CD4-positive, alpha-beta T cell (primary cell): ENCODE measurements at regions not wholly inside any gene's neighbourhood (a gene's known extent, or its start where the extent isn't known, plus 50 kb on each side); places are given as distances from the start of the nearest gene placed in this dataset.

Experiments used
- ATAC-seq: fragments of 200-7000 bp; cut with Tn5 transposase; one replicate; pipeline ENCODE4 v1.10.0; 2022; ENCODE audit warnings: mild to moderate bottlenecking; ENCODE audit not compliant: poor library complexity
- CTCF ChIA-PET: fragments of 350-600 bp; sonication (Branson Sonifier 250); formaldehyde crosslinking; loops from one replicate; lab custom pipeline; 2021; ENCODE audit warnings: antibody characterized with exemption, inconsistent platforms; lab: Charles Lee
- POLR2A ChIA-PET: fragments of 350-600 bp; sonication (Branson Sonifier 250); formaldehyde crosslinking; loops from one replicate; lab custom pipeline; 2021; ENCODE audit warnings: antibody characterized with exemption, inconsistent platforms; lab: Charles Lee
- DNase-seq, 14 experiments: peaks; one replicate each; pipeline ENCODE4 v3.0.0-alpha.2; 2013 to 2020; ENCODE audit warnings: mixed read lengths in 2 of 14
- H3K27ac ChIP-seq, 2 donors: one replicate each; pipeline versions ENCODE4 v1.5.1 to v1.7.0; 2013; ENCODE audit warnings: low read length in 2 of 2, low read depth in 1 of 2, mild to moderate bottlenecking in 1 of 2
- H3K27me3 ChIP-seq, 2 experiments: 1 replicate in 1 of 2; 2 replicates in 1 of 2; pipeline versions ENCODE4 v1.6.1 to v1.7.0; 2013; ENCODE audit warnings: low read length in 2 of 2, control low read depth in 1 of 2, mild to moderate bottlenecking in 1 of 2, moderate library complexity in 1 of 2; ENCODE audit not compliant: insufficient read depth in 2 of 2, control insufficient read depth in 1 of 2
- H3K36me3 ChIP-seq: one replicate; pipeline ENCODE4 v1.6.1; 2013; ENCODE audit warnings: low read length, control low read depth; ENCODE audit not compliant: insufficient read depth
- H3K4me1 ChIP-seq: one replicate; pipeline ENCODE4 v1.6.1; 2013; ENCODE audit warnings: low read length, control low read depth; ENCODE audit not compliant: insufficient read depth
- H3K4me3 ChIP-seq: one replicate; pipeline ENCODE4 v1.5.1; 2013; ENCODE audit warnings: mild to moderate bottlenecking, low read length, moderate library complexity
- H3K9me3 ChIP-seq, 2 experiments: 1 replicate in 1 of 2; 2 replicates in 1 of 2; pipeline versions ENCODE4 v1.6.1 to v1.7.0; 2013; ENCODE audit warnings: low read length in 2 of 2, mild to moderate bottlenecking in 2 of 2, control low read depth in 1 of 2, moderate library complexity in 1 of 2; ENCODE audit not compliant: control insufficient read depth in 1 of 2, insufficient read depth in 1 of 2
- H3K27ac Mint-ChIP-seq: one replicate; pipeline ENCODE4 v1.8.0; 2020; ENCODE audit warnings: mixed read lengths
- H3K27me3 Mint-ChIP-seq: one replicate; pipeline ENCODE4 v1.8.0; 2021; ENCODE audit warnings: mixed read lengths
- H3K36me3 Mint-ChIP-seq: one replicate; pipeline ENCODE4 v1.8.0; 2021; ENCODE audit warnings: low read depth, mixed read lengths
- H3K4me1 Mint-ChIP-seq: one replicate; pipeline ENCODE4 v1.8.0; 2021; ENCODE audit warnings: low read depth, mixed read lengths
- H3K4me3 Mint-ChIP-seq: one replicate; pipeline ENCODE4 v1.8.0; 2020; ENCODE audit warnings: mild to moderate bottlenecking, mixed read lengths
- H3K9me3 Mint-ChIP-seq: one replicate; pipeline ENCODE4 v1.8.0; 2020; ENCODE audit warnings: mixed read lengths
- CTCF ChIP-seq: fragments of 200-600 bp; IDR thresholded peaks from one replicate; pipeline ENCODE4 v1.8.0; 2022; ENCODE audit warnings: antibody characterized with exemption, mild to moderate bottlenecking
- intact Hi-C, 2 experiments: fragments of 100-400 bp; cut with DNase I in 1 of 2; cut with micrococcal nuclease in 1 of 2; formaldehyde crosslinking; loops; one replicate each; pipeline versions ENCODE4 v1.15.1 to v1.9.0; 2023 to 2025; cut with DNase I, micrococcal nuclease

GRCh38 chr2:153057743-153058142 lies 339.3 kb downstream of the ARL6IP6 start:
- CTCF ChIA-PET = no interaction called here
- no peak for TF ChIP-seq CTCF
- ATAC-seq = no peak

GRCh38 chr2:153055182-153055581 lies 336.8 kb downstream of the ARL6IP6 start:
- Histone ChIP-seq H3K9me3 (no peaks in the 10 kb centered on the region), H3K27ac (no peak overlapping the region), H3K27me3 (no peaks in the 10 kb centered on the region), H3K36me3 (no peaks in the 10 kb centered on the region), H3K4me1 (no peaks in the 10 kb centered on the region), H3K4me3 (no peak overlapping the region)
- CTCF ChIA-PET = no interaction called here
- Mint-ChIP-seq H3K36me3 (no peaks in the 10 kb centered on the region), H3K4me3 (no peak overlapping the region), H3K9me3 (no peaks in the 10 kb centered on the region), H3K27me3 (no peaks in the 10 kb centered on the region), H3K27ac (no peak overlapping the region), H3K4me1 (no peaks in the 10 kb centered on the region)
- no peak for DNase-seq
- intact Hi-C loops = no loop called here
- TF ChIP-seq CTCF = no peak
- POLR2A ChIA-PET = no interaction called here
- ATAC-seq = no peak

More at GRCh38 chr2:153057743-153058142, 339.3 kb downstream of the ARL6IP6 start:
- Histone ChIP-seq H3K27ac (no peak overlapping the region), H3K4me1 (no peaks in the 10 kb centered on the region), H3K36me3 (no peaks in the 10 kb centered on the region), H3K27me3 (no peaks in the 10 kb centered on the region), H3K9me3 (no peaks in the 10 kb centered on the region), H3K4me3 (no peak overlapping the region)
- H3K27ac Mint-ChIP-seq = no peak overlapping the region
- no peak overlapping the region for H3K4me3 Mint-ChIP-seq
- no peaks in the 10 kb centered on the region for H3K36me3 Mint-ChIP-seq
- DNase-seq = no peak
- intact Hi-C loops = no loop called here
- no peaks in the 10 kb centered on the region for H3K27me3 Mint-ChIP-seq
- no peaks in the 10 kb centered on the region for H3K4me1 Mint-ChIP-seq
- no peaks in the 10 kb centered on the region for H3K9me3 Mint-ChIP-seq
- POLR2A ChIA-PET = no interaction called here

GRCh38 chr2:153052807-153053559 lies 334.6 kb downstream of the ARL6IP6 start:
- H3K4me3 Mint-ChIP-seq = no peak overlapping the region
- no peaks in the 10 kb centered on the region for H3K4me1 Mint-ChIP-seq
- H3K27ac Mint-ChIP-seq = no peak overlapping the region
- intact Hi-C loops = no loop called here
- CTCF ChIA-PET = interaction anchor here (0.6 kb wide), 1 partner anchor 22 kb away, joined by 4 read pairs; no protein-coding TSS in a partner anchor
- no peak for TF ChIP-seq CTCF
- no peak overlapping the region for H3K27ac ChIP-seq
- no peaks in the 10 kb centered on the region for H3K4me1 ChIP-seq
- ATAC-seq (no peak), DNase-seq (no peak)
- H3K4me3 ChIP-seq = no peak overlapping the region
- no peaks in the 10 kb centered on the region for H3K27me3 Mint-ChIP-seq
- H3K9me3 ChIP-seq = no peaks in the 10 kb centered on the region
- H3K36me3 ChIP-seq = no peaks in the 10 kb centered on the region
- POLR2A ChIA-PET = no interaction called here
- no peaks in the 10 kb centered on the region for H3K9me3 Mint-ChIP-seq
- peaks cover 0 to 4% of the 10 kb centered on the region in 2 experiments for H3K27me3 ChIP-seq
- H3K36me3 Mint-ChIP-seq = no peaks in the 10 kb centered on the region
